Dedifferentiated amniotic fluid mesenchymal stem cell (primary cell): ENCODE measurements at regions not wholly inside any gene's neighbourhood (a gene's known extent, or its start where the extent isn't known, plus 50 kb on each side); places are given as distances from the start of the nearest gene placed in this dataset.
"Not testable (repeated sequence)": the region's sequence is repeated elsewhere in the genome, so short reads cannot be mapped to it uniquely, and the experiment has no call there.

Experiments used
- DNase-seq: peaks from one replicate; pipeline ENCODE4 v3.0.0-alpha.2; 2016; ENCODE audit errors: extremely low spot score

DNA sequence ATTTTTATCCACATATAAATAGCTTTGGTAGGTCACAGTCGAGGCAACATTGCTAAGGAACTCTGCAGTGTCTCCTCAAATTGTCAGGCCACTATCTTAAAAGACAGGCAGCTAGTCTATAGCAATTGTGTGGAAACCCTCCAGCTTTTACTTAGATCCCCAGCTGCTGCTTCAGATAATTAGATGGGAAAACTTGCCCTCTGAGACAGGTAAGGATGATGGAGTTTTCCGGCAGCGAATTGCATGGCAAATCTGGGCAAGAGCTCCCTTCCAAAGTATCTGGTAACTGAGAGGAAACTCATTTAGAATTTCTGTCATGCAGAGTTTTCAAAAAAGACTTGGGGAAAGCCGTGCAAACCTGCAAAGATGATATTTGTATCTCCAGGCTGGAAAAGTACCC lies 886.2 kb downstream of the UQCRFS1 start:
- DNase-seq: no peak

DNA sequence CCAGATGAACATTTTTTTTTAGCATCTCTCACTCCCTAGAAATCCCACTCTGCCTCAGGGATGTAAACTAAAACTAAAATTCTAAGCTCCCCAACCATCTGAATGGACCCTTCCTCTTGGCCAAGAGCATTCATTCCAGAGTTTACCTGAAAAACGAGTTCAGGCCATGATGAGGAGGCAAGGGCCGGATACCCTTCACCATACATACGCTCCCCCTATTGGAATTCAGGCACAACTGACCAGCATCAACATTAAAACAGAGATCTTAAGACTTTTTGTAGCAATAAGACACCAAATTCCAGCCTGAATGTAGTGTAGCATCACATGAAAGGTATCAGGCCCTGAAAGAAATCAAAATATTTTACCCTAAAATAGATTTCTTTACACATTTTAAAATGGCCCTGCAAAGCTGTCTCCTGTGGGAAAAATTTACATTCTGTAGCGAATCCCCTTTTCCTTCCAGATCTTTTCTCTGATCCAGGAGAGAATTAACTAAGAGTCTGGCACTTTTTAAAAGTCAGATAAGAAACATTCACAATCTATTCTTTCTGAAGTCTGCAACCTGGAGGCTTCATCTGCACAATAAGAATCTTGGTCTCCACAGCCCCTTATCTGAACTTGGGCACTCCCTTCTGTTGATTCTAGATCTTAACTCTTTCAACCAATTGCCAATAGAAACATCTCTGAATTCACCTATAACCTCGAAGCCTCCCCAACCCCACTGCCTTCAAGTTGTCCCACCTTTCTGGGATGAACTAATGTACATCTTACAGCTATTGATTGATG lies 888.5 kb downstream of the UQCRFS1 start:
- no peak for DNase-seq

GRCh38 chr19:28322945-28323344 lies 890.0 kb downstream of the UQCRFS1 start:
- DNase-seq: no peak

DNA sequence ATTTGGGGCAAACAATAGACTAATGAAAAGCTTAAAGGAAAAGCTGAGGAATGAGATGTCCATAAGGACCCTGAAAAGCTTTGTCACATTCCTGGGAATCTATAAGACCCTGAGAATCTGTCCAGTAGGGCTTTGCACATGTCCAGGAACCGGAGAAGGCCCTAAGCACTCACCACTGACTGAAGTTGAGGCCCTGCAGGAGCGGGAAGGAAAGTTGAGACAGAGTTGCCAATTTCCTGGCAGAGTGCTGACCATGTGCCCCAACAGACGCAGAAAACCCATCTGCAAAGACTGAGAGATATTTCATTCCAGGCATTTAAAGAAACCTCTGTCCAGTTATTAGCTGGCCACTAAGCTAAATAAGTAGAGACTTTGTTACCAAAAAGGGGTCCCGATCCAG lies 890.5 kb downstream of the UQCRFS1 start:
- DNase-seq: no peak

- DNase-seq: no peak
Observed at GRCh38 chr19:28319918-28320317, 893.0 kb downstream of the UQCRFS1 start.

- no peak for DNase-seq
Observed at GRCh38 chr19:28319227-28319626, 893.7 kb downstream of the UQCRFS1 start.

DNA sequence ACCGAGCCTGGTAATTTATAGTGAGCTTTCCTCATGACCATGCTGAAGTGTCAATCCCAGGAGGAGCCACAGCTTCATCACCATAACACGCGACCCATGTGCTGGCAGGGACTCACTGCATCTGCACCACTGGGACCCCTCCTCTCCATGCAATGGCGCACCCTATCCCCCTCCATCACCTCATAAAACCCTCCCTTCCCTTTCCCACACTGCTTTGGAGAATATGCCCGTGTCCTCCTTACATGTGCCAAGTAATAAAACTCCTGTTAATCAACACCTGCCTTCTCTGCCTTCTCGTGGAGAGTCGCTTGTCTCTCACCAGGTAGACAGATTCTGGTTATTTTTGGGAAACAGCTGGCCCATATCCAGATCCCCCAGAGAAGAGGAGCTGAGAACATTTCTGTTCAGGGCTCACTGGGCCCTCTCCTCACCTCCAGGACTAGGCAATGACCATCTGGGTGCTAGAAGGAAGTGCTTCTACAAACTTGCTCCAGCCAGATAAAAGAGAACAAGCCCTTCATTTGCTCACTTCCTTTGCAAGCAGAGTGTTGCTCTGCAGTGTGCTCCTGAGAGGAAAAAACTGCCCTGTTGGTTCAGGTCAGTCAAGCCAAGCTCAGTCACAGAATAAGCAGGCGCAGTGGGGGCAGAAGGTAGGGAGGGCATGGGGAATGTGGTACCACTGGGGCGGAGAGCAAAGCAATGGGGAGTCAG lies 894.3 kb downstream of the UQCRFS1 start:
- DNase-seq: no peak

- DNase-seq: no peak
Observed at GRCh38 chr19:28316464-28316863, 896.5 kb downstream of the UQCRFS1 start.

- DNase-seq: no peak
Observed at GRCh38 chr19:28314756-28315155, 898.2 kb downstream of the UQCRFS1 start.

DNA sequence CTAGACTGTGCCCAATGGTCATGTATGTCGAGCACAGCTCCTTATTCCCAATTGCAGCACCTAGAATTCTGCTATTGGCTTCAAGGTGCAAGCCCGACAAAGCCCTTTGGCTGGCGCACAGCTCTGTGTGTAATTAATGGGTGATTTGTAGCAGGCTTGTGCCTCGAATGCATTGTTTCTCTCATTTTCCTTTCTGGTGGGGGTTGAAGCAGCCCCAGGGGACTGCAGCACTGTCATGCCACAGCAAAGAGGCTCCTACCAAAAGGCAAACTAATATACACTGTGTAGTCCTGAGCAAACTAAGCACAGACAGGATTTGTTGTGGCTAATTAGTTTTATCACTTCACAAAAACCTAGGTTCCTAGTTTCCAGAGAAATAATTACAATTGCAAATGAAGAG lies 898.7 kb downstream of the UQCRFS1 start:
- no peak for DNase-seq

- no peak for DNase-seq
Observed at GRCh38 chr19:28313633-28314032, 899.3 kb downstream of the UQCRFS1 start.

- no peak for DNase-seq
Observed at GRCh38 chr19:28312269-28312668, 900.7 kb downstream of the UQCRFS1 start.

DNA sequence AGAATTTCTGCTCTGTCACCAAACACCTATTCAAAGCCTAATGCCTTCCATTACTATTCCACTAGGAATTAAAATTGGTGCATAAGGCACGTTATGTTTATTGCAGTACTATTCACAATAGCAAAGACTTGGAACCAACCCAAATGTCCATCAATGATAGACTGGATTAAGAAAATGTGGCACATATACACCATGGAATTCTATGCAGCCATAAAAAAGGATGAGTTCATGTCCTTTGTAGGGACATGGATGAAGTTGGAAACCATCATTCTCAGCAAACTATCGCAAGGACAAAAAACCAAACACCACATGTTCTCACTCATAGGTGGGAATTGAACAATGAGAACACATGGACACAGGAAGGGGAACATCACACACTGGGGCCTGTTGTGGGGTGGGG lies 902.1 kb downstream of the UQCRFS1 start:
- not testable (repeated sequence) for DNase-seq

GRCh38 chr19:28309070-28309469 lies 903.9 kb downstream of the UQCRFS1 start:
- no peak for DNase-seq

DNA sequence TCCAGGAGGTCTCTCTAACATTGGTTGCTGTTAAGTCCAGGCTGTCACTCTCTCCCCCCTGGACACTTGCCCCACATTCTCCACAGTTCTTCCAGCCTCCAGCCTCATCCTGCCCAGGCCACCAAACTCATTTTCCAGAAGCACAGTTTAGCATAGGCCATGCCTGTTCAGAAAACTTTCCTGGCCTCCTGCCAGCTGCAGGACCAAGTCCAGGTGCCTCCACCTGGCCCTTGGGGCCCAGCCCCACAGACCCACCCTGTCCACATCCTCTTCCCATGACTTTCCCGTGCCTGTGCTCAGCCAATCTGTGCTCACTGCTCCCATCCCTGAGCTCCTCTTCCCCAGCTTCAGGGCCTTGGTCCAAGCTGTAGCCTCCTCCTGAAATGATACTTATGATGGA lies 905.0 kb downstream of the UQCRFS1 start:
- no peak for DNase-seq

DNA sequence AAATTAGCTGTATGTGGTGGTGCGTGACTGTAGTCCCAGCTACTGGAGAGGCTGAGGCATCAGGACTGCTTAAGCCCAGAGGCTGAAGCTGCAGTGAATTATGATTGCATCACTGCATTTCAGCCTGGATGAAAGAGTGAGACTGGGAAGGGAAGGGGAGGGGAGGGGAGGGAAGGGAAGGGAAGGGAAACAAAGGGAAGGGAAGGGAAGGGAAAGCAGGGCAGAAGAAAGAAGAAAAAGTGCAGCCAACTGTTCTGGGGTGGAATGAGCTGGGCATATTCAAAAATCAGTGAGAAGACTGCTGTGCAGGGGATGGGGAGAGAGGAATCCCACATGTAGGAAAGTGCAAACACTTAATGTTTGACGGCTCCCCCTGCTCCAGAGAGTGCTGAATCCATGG lies 905.5 kb downstream of the UQCRFS1 start:
- no peak for DNase-seq

- DNase-seq: no peak
Observed at GRCh38 chr19:28305513-28305912, 907.4 kb downstream of the UQCRFS1 start.

- DNase-seq: no peak
Observed at GRCh38 chr19:28303502-28303901, 909.4 kb downstream of the UQCRFS1 start.

DNA sequence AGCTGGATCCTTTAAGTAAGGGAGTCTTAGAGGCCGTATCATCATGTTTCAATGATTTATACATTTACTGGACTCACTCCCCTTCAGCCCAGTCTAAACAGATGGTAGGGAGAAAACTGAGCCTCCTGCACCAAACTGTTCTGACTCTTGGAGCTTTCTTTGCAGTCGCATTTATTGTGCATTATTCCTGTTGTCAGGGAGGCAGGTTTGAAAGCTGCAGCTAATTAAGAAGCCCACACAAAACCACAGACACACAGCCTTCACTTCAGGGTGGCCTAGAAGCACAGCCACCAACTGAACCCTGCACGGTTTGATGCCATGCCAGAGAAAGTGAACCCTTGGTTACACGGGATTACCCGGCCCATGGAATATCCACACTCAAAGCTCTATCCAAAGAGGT lies 911.0 kb downstream of the UQCRFS1 start:
- no peak for DNase-seq

DNA sequence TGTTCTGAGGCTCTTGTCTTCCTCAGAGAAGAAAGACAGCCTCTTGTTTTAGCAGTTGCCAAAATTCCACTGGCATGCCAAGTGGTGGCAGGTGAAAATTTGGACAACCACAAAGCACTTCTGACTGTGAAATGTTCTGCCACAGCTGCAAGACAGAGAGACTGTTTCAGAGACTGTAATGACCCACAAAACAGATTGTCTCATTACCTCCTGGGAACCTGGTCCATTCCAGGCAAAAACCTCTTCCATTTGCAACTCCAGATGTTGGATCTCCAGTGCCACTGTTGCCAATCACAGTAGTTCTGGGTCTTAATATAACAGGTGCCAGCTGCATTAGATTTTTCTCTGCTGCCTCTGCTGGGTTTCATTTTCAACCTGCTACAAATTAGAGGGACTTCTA lies 911.5 kb downstream of the UQCRFS1 start:
- DNase-seq: no peak

DNA sequence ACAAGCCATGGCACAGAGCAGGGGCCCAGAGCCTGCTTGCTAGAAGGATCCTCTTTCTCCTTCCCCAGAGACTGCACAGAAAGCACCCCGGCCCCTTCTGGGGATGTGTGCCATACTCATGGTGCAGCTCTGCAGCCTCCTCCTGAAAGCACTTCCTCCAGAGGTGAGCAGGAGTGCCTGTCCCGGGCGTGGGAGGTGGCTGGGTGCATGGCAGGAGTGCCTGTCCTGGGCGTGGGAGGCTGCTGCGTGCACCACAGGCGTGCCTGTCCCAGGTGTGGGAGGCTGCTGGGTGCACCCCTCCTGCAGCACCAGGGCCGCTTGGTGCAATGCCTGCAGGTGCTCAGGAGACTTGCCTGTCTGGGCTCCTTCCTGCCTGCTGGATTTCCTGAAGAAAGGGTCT lies 913.3 kb downstream of the UQCRFS1 start:
- DNase-seq: no peak

GRCh38 chr19:28297586-28298157 lies 915.3 kb downstream of the UQCRFS1 start:
- no peak for DNase-seq

DNA sequence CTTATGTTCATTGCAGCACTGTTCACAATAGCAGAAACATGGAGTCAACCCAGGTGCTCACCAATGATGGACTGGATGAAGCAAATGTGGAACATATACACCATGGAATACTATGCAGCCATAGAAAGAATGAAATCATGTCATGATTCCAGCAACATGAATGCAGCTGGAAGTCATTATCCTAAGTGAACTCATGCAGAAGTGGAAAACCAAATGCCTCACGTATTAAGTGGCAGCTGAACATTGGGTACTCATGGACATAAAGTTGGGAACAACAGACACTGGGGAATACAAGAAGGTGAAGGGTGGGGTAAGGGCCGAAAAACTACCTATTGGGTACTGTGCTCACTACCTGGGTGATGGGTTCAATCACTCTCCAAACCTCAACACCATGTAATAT lies 915.9 kb downstream of the UQCRFS1 start:
- DNase-seq: no peak
